IPS-11a (cell line): ENCODE measurements at regions not wholly inside any gene's neighbourhood (a gene's known extent, or its start where the extent isn't known, plus 50 kb on each side); places are given as distances from the start of the nearest gene placed in this dataset.
"Not testable (repeated sequence)": the region's sequence is repeated elsewhere in the genome, so short reads cannot be mapped to it uniquely, and the experiment has no call there.

Source experiments
- H3K4me3 ChIP-seq: one replicate; pipeline ENCODE4 v1.5.1; 2013; ENCODE audit warnings: low read depth, low read length, control low read depth

GRCh38 chr21:35512346-35512745 lies 463.2 kb upstream of the RUNX1 start:
- no peak overlapping the region for H3K4me3 ChIP-seq

- H3K4me3 ChIP-seq = no peak overlapping the region
Measured at GRCh38 chr21:35511696-35512162, 462.6 kb upstream of the RUNX1 start.

DNA sequence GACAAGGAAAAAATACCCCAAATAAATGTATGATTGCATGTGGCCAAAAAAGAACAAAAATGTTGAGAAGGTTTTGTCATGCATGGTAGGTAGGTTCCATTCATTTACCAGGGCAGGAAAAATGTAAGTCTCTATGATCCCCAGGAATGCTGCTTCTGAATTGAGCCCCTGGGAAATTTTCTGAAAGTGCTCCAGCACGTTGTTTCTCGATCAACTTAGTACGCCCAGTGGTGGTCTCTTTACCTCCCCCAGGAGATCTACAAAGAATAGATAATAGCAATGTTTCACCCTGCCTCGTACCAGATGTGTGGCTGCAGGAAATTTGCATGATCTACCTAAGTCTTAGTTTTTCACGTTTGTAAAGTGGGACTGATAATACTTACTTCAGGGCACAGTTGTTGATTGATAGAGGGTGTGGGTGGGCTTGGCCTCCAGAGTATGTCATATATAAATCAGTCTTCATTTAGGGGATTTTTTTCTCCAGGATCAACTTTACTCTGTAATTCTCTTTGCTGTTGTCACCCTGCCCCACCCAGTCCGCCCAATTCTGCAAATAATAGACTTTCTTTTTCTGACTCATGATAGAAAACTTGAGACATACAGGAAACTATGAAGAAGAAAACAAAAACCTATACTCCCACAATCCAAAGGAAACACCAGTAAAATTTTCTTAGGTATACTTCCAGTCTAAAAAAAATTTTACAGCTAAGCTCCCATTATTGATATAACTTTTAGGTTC lies 462.0 kb upstream of the RUNX1 start:
- no peak overlapping the region for H3K4me3 ChIP-seq

GRCh38 chr21:35510294-35510693 lies 461.2 kb upstream of the RUNX1 start:
- H3K4me3 ChIP-seq = peak overlapping the region; percentile 4

GRCh38 chr21:35509001-35509704 lies 460.1 kb upstream of the RUNX1 start:
- no peak overlapping the region for H3K4me3 ChIP-seq

- no peak overlapping the region for H3K4me3 ChIP-seq
Measured at GRCh38 chr21:35508139-35508888, 459.2 kb upstream of the RUNX1 start.

DNA sequence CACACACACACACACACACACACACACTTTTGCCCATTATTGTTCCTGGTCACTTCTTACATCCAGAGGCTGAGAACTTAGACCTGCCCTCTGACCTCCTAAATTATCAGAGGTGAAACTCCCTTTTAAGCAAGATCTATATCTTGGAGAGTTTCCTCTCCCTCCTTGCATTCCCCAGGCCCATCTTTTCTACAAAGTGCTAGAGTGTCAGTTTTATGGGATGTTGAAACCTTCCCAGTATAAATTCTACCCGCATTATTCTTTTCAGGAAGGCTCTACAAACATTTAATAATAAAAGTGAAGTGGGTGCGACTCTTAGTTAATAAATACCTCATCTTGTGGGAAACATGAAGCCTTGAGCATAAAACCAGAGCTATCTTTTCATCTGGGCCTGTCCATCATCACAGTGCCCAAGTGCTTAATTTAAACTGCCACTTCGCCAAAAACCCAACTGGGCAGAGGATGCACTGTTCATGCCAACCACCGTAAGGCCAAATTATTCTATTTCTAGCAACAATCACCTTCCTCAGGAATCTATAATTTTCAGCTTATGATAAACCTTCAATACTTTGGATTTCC lies 458.2 kb upstream of the RUNX1 start:
- H3K4me3 ChIP-seq = no peak overlapping the region

DNA sequence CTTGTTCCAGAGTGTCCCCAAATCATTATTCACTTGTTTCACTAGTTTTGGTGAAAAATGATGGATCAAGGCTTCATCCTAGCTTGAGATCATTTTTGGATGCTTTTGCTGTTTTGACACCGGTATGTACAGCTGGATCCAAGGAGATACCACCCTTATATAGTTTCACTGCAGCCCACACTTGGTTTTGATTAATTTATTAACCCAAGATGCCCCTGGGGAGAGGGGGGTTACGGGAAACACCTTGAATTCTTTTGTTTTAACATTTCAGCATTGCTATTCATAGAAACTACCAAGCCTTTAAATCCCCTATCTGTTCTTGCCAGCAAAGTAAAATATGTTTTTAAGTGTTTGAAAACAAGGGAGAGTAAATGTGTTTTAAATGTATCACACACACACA lies 457.7 kb upstream of the RUNX1 start:
- H3K4me3 ChIP-seq = no peak overlapping the region

GRCh38 chr21:35506352-35506751 lies 457.2 kb upstream of the RUNX1 start:
- H3K4me3 ChIP-seq = no peak overlapping the region

GRCh38 chr21:35504951-35505466 lies 455.9 kb upstream of the RUNX1 start:
- H3K4me3 ChIP-seq = no peak overlapping the region

GRCh38 chr21:35504277-35504676 lies 455.2 kb upstream of the RUNX1 start:
- no peak overlapping the region for H3K4me3 ChIP-seq

DNA sequence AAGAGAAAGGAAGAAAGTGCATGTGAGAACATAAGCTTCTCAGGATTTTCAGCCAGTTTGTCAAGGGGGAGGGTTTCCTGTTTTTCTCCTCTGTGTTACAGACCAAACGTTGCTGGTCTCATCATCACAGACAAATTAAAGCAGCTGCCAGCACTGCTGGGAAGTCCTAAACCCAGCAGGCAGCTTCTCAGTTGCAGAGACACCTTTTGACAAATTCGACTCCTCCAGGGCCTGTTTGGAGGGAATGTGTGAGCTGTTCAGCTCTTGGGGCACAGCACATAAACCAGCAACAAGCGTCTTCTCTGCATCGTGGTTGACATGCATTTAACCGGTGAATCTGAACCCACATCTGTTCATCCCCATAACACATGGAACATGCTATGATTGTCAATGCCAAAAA lies 454.6 kb upstream of the RUNX1 start:
- no peak overlapping the region for H3K4me3 ChIP-seq

DNA sequence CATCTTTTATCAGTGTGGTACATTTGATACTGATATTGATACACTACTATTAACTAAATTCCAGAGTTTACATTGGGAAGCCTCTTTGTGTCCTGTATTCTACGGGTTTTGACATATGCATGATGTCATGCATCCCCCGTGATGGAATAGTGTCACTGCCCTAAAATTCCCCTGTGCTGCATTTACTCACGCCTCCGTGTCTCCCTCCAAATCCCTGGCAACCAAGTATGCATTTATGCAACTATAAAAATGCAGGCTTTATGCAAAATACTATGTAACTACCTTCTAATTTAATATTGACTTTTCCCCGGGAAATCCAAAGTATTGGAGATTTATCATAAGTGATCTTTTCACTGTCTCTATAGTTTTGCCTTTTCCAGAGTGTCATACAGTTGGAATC lies 453.7 kb upstream of the RUNX1 start:
- H3K4me3 ChIP-seq = no peak overlapping the region

GRCh38 chr21:35497522-35497921 lies 448.4 kb upstream of the RUNX1 start:
- not testable (repeated sequence) for H3K4me3 ChIP-seq

- H3K4me3 ChIP-seq = no peak overlapping the region
Measured at GRCh38 chr21:35491920-35492678, 443.0 kb upstream of the RUNX1 start.

GRCh38 chr21:35491114-35491513 lies 442.0 kb upstream of the RUNX1 start:
- no peak overlapping the region for H3K4me3 ChIP-seq

DNA sequence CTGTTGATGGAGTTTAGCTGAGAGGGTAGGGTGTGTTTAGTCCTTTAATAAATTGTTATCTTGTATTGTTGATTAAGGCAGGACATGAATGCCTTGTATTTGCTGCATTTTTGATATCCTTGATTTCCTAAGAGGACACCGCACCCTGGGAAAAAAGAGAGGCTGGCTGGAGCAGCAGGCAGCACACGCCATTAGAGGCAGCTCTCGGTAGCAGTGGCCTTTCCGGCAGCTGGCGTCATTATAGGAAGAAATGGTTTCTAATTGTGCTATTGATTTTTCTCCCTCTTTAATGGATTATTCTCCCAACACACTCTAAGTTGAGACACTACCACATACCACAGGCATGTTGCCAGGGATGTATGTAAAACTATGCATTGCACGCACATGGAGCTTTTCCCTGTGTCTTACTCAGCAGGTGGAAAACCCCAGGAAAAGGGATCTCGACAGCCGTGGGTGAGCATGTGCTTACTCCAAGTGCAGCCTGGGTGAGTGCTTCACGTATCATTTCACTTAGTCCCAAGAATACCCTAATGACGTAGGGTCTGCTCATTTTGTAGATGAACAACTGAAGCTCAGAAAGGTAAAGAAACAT lies 440.4 kb upstream of the RUNX1 start:
- H3K4me3 ChIP-seq = no peak overlapping the region

- H3K4me3 ChIP-seq = no peak overlapping the region
Measured at GRCh38 chr21:35488946-35489345, 439.8 kb upstream of the RUNX1 start.

DNA sequence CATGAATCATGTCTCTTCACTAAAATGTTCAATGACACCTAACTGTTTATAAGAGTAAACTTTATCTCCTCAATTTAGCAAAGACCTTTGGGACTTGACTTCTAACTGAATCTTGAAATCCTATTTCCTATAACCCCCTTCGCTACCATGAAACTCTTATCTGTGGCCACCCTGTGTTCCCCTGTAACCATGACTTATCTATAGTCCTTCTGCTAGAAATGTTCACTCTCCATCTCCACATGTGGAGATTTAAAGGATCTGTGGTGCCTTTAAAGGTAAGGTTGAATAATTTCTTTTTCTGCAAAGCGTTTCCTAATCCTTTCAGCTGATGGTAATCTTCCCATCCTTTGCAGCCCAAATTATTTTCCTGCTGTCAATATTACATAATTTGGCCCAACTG lies 436.3 kb upstream of the RUNX1 start:
- no peak overlapping the region for H3K4me3 ChIP-seq

DNA sequence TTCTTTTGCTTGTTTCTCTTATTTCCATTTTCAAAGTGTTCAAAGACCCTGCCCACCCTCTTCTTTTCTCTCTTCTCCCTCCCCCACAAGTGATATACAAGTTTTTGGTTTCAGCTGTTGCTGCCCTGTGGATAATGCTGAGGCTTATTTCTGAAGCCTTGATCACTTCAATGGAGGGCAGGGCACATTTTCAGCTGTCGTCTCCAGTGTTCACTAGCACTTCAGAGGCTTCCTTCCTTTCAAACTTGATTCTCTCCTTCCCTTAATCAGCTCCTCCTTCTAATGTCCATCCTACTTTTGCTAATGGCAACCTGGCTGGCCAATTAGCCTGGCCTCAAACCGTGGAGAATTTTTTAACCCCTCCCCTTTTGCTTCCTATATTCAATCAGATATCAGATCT lies 435.7 kb upstream of the RUNX1 start:
- no peak overlapping the region for H3K4me3 ChIP-seq
